ENCODE measurements at regions not wholly inside any gene's neighbourhood (a gene's known extent, or its start where the extent isn't known, plus 50 kb on each side); places are given as distances from the start of the nearest gene placed in this dataset.

- H3K9me3 ChIP-seq: no peaks in the 10 kb centered on the region
- WGBS, 2 donors: 89 to 93% methylated on average over 6 of the region's 6 CpGs
- TF ChIP-seq CTCF (IDR thresholded peaks at IDR 0.05) (no peak), POLR2A (IDR thresholded peaks at IDR 0.05) (no peak)
- H3K27ac ChIP-seq: no peak overlapping the region
- no peaks in the 10 kb centered on the region for H3K4me1 ChIP-seq
- no peaks in the 10 kb centered on the region for H3K36me3 ChIP-seq (ENCODE audit: low read depth, missing control alignments)
- no peak overlapping the region for H3K4me3 ChIP-seq
- no peak for DNase-seq
- H3K27me3 ChIP-seq: no peaks in the 10 kb centered on the region
- intact Hi-C loops (cut with DNase I; ENCODE audit: low total_unique reads): no loop called here
Observed at GRCh38 chr11:80668039-80668438, 1227.2 kb upstream of the TENM4 start.

GRCh38 chr11:80655834-80656233, 1215.0 kb upstream of the TENM4 start:
- no peak overlapping the region for H3K27ac ChIP-seq
- H3K9me3 ChIP-seq: no peaks in the 10 kb centered on the region
- H3K27me3 ChIP-seq: no peaks in the 10 kb centered on the region
- TF ChIP-seq POLR2A (IDR thresholded peaks at IDR 0.05): no peak
- TF ChIP-seq CTCF (IDR thresholded peaks at IDR 0.05): no peak
- WGBS, 2 donors: 88 to 93% methylated on average over 2 of the region's 2 CpGs
- no peak overlapping the region for H3K4me3 ChIP-seq
- DNase-seq: no peak
- intact Hi-C loops (cut with DNase I; ENCODE audit: low total_unique reads): no loop called here
- H3K36me3 ChIP-seq (ENCODE audit: low read depth, missing control alignments): no peaks in the 10 kb centered on the region
- H3K4me1 ChIP-seq: no peaks in the 10 kb centered on the region

GRCh38 chr11:80650966-80651365, 1210.1 kb upstream of the TENM4 start:
- 66 to 71% methylated on average over 2 of the region's 2 CpGs for WGBS, 2 donors
- no peak overlapping the region for H3K4me3 ChIP-seq
- H3K36me3 ChIP-seq (ENCODE audit: low read depth, missing control alignments): no peaks in the 10 kb centered on the region
- intact Hi-C loops (cut with DNase I; ENCODE audit: low total_unique reads): no loop called here
- H3K9me3 ChIP-seq: no peaks in the 10 kb centered on the region
- H3K27ac ChIP-seq: no peak overlapping the region
- H3K27me3 ChIP-seq: no peaks in the 10 kb centered on the region
- no peak for DNase-seq
- H3K4me1 ChIP-seq: no peaks in the 10 kb centered on the region
- TF ChIP-seq CTCF (IDR thresholded peaks at IDR 0.05) (no peak), POLR2A (IDR thresholded peaks at IDR 0.05) (no peak)

- DNase-seq: no peak
- Histone ChIP-seq H3K9me3 (no peaks in the 10 kb centered on the region), H3K27ac (no peak overlapping the region), H3K4me1 (no peaks in the 10 kb centered on the region), H3K27me3 (no peaks in the 10 kb centered on the region), H3K36me3 (ENCODE audit: low read depth, missing control alignments) (no peaks in the 10 kb centered on the region), H3K4me3 (no peak overlapping the region)
- 86 to 92% methylated on average over 5 of the region's 5 CpGs for WGBS, 2 donors
- TF ChIP-seq POLR2A (IDR thresholded peaks at IDR 0.05): no peak
- intact Hi-C loops (cut with DNase I; ENCODE audit: low total_unique reads): no loop called here
Observed at GRCh38 chr11:80649186-80649585, 1208.4 kb upstream of the TENM4 start.

GRCh38 chr11:80638296-80638695, 1197.5 kb upstream of the TENM4 start:
- Histone ChIP-seq H3K9me3 (no peaks in the 10 kb centered on the region), H3K27ac (no peak overlapping the region), H3K4me1 (no peaks in the 10 kb centered on the region), H3K4me3 (no peak overlapping the region), H3K36me3 (ENCODE audit: low read depth, missing control alignments) (no peaks in the 10 kb centered on the region), H3K27me3 (no peaks in the 10 kb centered on the region)
- no peak for DNase-seq
- TF ChIP-seq POLR2A (IDR thresholded peaks at IDR 0.05): no peak
- TF ChIP-seq CTCF (IDR thresholded peaks at IDR 0.05): no peak
- intact Hi-C loops (cut with DNase I; ENCODE audit: low total_unique reads): no loop called here
- 91 to 95% methylated on average over 3 of the region's 3 CpGs for WGBS, 2 donors
